GM04503 (cell line): ENCODE measurements at regions not wholly inside any gene's neighbourhood (a gene's known extent, or its start where the extent isn't known, plus 50 kb on each side); places are given as distances from the start of the nearest gene placed in this dataset.

Experiments used
- DNase-seq: peaks from one replicate; pipeline ENCODE4 v3.0.0-alpha.2; 2012; ENCODE audit warnings: low read depth

DNA sequence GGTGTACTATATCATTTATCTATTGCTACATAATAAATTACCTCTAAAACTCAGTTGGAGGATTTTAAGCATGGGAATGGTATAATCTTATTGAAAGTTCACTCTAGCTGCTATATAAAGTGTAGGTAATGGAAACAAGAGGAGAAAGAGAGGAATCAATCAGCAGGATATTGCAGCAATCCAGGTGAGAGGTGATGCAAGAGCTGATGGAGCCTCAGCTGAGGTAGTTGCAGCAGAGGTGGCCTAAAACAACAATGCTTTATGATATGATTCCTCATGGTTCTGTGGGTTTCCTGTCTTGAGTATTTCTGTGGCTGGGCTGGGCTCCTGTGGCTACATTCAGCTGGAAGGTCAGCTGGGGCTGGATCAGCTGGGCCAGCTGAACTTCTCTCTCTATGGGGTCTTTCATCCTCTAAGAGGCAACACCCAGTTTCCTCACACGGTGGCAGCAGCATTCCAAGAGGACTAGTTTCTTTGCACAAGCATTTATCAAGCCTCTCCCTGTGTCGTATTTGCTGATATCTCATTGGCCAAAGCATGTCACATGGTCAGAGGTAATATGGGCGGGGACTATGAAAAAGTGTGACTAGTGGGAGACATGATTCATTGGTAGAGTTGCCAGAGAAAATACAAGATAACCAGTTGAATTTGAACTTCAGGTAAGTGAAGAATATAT, 135.4 kb upstream of the LARGE1 start:
- DNase-seq: no peak

GRCh38 chr22:34057726-34058125, 137.4 kb upstream of the LARGE1 start:
- DNase-seq: no peak

DNA sequence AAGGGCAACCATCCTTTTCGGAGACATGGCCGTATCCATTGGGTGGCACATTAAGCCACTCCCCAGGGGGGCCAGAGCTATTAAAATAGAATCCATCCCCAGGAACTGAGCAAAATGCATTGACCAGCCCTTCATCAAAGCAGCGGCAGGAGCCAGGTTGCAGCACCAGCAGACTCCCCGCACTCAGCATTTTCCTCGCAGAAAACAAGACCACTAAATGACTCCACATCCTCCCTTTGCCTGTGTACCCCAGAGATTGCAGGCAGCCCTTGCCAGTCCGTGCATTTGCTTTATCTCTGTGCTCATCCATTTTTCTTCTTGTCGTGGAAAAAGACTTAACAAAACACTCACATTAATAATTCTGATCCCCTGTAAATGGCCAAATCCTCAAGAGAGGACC, 144.4 kb upstream of the LARGE1 start:
- DNase-seq: no peak

- DNase-seq: no peak
Observed at GRCh38 chr22:34067031-34067430, 146.8 kb upstream of the LARGE1 start.

GRCh38 chr22:34068001-34068400, 147.7 kb upstream of the LARGE1 start:
- no peak for DNase-seq

- DNase-seq: no peak
Observed at GRCh38 chr22:34070051-34070450, 149.8 kb upstream of the LARGE1 start.

GRCh38 chr22:34070531-34070930, 150.3 kb upstream of the LARGE1 start:
- DNase-seq: no peak

- DNase-seq: no peak
Observed at GRCh38 chr22:34072585-34072984, 152.3 kb upstream of the LARGE1 start.

- DNase-seq: no peak
Observed at GRCh38 chr22:34080433-34080832, 160.2 kb upstream of the LARGE1 start.

GRCh38 chr22:34096770-34097169, 176.5 kb upstream of the LARGE1 start:
- no peak for DNase-seq

GRCh38 chr22:34099278-34099677, 179.0 kb upstream of the LARGE1 start:
- DNase-seq: no peak

DNA sequence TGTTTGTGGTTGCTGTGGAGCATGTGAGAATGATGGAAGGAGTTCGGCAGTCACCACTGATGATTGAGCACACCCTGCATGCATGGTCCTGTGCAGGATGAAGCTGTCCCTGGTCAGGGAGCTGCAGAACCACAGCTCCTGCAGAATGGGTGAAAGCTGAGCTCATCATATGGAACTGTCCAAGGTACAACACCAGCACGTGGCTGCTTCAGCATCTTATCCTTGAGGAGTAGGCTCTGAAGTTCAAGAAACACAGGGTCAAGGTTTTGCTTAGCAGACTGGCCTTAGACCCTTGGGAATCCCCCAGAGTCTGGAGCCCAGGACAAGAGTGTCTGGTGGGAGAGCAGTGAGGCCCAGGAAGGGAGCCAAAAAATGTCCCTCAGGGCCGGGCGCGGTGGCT, 182.4 kb upstream of the LARGE1 start:
- no peak for DNase-seq

GRCh38 chr22:34105461-34106062, 185.3 kb upstream of the LARGE1 start:
- DNase-seq: no peak

- DNase-seq: no peak
Observed at GRCh38 chr22:34108168-34108567, 187.9 kb upstream of the LARGE1 start.

DNA sequence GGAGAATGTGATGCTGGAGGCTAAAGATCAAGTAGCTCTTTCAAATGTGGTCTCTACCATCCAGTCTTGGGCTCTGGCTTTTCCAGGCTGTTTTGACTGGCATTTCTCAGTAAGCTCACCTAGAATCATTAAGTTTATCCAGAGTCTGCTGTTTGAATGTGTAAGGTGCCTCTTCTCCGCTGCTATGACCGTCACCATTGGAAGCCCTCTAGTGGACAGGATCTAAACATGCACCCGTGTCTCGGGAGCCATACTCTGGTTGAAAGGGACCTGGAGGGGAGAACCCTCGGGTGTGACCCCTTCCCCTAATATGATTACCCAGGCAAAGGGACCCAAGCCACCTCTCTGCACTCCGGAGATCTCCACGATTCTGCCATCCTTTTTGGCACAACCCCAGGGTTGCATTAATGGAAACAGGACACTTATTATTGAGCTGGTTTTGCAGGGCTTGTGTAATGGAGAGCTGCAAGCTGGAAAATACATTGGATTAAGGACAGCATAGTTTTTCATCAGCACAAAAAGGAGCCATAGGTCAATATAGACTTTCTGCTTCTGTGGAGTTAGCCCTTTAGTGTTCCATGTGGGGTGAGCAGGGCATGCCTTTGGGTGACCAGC, 191.0 kb upstream of the LARGE1 start:
- peak; percentile 0 for DNase-seq

DNA sequence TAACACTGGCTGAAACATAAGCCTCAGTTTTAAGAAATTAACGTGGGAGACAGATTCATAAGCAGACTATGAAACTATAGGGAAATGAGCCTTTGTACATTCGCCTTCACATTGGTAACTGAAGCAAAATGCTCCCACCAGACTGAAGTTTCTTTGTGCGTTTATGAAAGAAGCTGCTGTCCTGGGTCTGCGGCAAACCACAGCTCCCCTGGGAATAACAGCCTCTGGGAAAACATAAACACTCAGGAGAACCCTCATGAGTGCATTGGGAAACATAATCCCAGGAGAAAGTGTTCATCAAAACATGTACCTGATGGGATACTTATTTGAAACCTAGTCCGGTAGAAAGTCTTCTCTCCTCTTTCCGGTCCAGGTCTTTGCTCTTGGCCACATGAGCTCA, 193.1 kb upstream of the LARGE1 start:
- DNase-seq: no peak

- DNase-seq: no peak
Observed at GRCh38 chr22:34114406-34114805, 194.1 kb upstream of the LARGE1 start.

DNA sequence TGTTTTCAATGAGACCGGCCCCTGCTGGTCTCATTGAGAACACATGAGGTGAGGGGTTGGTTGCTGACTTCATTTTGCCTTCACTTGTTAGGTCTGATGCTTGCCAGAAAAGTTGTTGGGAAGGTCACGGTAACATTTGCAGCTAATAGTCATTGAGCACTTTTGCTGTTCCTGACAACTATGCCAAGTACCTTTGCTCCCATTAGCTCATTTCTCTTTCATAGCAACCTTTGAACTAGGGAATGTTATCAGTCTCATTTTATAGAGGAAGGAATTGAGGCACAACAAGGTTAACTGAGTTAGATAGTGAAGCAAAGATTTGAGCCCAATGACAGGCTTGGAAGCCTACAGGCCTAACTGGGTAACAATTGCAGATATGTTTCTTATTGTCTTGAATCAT, 195.4 kb upstream of the LARGE1 start:
- no peak for DNase-seq

GRCh38 chr22:34116126-34116525, 195.8 kb upstream of the LARGE1 start:
- DNase-seq: no peak

GRCh38 chr22:34122042-34122441, 201.8 kb upstream of the LARGE1 start:
- no peak for DNase-seq

DNA sequence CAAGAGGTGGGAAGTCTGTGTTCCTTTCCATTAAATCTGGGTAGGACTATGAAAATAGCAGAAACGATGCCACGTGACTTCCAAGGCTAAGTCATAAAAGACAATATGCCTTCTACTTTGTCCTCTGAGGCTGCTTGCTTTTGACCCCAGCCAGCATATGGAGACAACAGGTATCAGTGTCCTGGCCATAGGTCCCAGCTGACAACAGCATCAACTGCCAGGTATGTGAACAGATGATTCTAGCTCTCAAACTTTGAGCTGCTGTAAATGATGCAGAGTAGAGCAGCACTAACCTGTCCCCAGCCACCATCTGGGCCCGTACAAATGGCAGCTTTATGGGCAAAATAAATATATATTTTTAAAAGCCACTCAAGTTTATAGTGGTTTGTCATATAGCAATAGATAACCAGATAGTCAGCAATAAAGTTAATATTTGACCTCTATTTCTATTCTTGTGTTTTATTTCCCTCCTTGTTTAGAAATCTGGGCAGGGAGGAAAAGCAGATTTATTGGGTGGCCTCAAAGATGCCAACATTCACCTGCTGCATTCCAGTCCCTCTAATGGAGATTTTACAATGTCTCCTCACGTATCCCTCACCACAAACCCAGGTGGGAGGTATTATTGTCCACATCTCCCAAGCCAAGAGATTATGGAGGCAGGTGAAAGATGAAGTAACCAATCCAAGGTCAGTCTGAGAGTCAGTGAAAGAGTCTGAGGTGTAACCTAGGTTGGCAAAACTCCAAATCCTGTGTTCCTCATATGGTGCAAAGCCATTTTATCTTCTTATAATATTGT, 209.6 kb upstream of the LARGE1 start:
- DNase-seq: no peak

- DNase-seq: no peak
Observed at GRCh38 chr22:34135749-34136148, 215.5 kb upstream of the LARGE1 start.

- no peak for DNase-seq
Observed at GRCh38 chr22:34150023-34150422, 229.7 kb upstream of the LARGE1 start.
